Chondrocyte (in vitro differentiated cells): ENCODE measurements at regions not wholly inside any gene's neighbourhood (a gene's known extent, or its start where the extent isn't known, plus 50 kb on each side); places are given as distances from the start of the nearest gene placed in this dataset.

ENCODE experiments used
- DNase-seq: peaks from one replicate; pipeline ENCODE4 v3.0.0; 2021; ENCODE audit warnings: mixed read lengths, low spot score
- H3K27ac Mint-ChIP-seq: one replicate; pipeline ENCODE4 v1.8.0; 2021; ENCODE audit warnings: mild to moderate bottlenecking, moderate library complexity, mixed read lengths; ENCODE audit not compliant: unreplicated experiment
- H3K27me3 Mint-ChIP-seq: 2 replicates; pipeline ENCODE4 v1.8.0; 2021; ENCODE audit warnings: low read depth, mixed read lengths
- H3K36me3 Mint-ChIP-seq: 2 replicates; pipeline ENCODE4 v1.8.0; 2021; ENCODE audit warnings: low read depth, mixed read lengths
- H3K4me1 Mint-ChIP-seq: 2 replicates; pipeline ENCODE4 v1.8.0; 2021; ENCODE audit warnings: low read depth, mild to moderate bottlenecking, mixed read lengths
- H3K4me3 Mint-ChIP-seq: one replicate; pipeline ENCODE4 v1.8.0; 2021; ENCODE audit warnings: mild to moderate bottlenecking, moderate library complexity, mixed read lengths; ENCODE audit not compliant: unreplicated experiment
- H3K9me3 Mint-ChIP-seq: 2 replicates; pipeline ENCODE4 v1.8.0; 2021; ENCODE audit warnings: low read depth, mixed read lengths
- TF ChIP-seq, protein P1 (sequence below): fragments of 200-600 bp; sonication (generic); IDR thresholded peaks from 2 replicates; pipeline ENCODE4 v1.5.0; 2021; ENCODE audit warnings: antibody characterized with exemption, mild to moderate bottlenecking, moderate library complexity

DNA sequence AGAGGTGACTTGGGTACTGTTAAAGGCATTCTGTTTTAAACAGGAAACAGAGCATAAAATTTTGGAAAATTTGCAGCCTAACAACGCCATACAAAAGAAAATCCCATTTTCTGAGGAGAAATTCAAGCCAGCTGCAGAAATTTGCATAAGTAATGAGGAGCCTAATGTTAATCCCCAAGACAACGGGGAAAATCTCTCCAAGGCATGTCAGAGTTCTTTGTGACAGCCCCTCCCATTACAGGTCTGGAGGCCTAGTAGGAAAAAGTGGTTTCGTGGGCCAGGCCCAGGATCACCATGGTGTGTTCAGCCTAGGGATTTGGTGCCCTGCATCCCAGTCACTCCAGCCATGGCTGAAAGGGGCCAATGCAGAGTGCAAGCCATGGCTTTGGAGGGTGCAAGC is 1333.1 kb upstream of the TENM4 start:
- TF ChIP-seq, protein P1, sequence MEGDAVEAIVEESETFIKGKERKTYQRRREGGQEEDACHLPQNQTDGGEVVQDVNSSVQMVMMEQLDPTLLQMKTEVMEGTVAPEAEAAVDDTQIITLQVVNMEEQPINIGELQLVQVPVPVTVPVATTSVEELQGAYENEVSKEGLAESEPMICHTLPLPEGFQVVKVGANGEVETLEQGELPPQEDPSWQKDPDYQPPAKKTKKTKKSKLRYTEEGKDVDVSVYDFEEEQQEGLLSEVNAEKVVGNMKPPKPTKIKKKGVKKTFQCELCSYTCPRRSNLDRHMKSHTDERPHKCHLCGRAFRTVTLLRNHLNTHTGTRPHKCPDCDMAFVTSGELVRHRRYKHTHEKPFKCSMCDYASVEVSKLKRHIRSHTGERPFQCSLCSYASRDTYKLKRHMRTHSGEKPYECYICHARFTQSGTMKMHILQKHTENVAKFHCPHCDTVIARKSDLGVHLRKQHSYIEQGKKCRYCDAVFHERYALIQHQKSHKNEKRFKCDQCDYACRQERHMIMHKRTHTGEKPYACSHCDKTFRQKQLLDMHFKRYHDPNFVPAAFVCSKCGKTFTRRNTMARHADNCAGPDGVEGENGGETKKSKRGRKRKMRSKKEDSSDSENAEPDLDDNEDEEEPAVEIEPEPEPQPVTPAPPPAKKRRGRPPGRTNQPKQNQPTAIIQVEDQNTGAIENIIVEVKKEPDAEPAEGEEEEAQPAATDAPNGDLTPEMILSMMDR, result no peak
- no peaks in the 10 kb centered on the region for H3K27me3 Mint-ChIP-seq
- no peaks in the 10 kb centered on the region for H3K4me1 Mint-ChIP-seq
- no peaks in the 10 kb centered on the region for H3K36me3 Mint-ChIP-seq
- no peak overlapping the region for H3K4me3 Mint-ChIP-seq
- H3K27ac Mint-ChIP-seq, result no peak overlapping the region
- H3K9me3 Mint-ChIP-seq, result peaks cover 3% of the 10 kb centered on the region
- DNase-seq, result no peak

DNA sequence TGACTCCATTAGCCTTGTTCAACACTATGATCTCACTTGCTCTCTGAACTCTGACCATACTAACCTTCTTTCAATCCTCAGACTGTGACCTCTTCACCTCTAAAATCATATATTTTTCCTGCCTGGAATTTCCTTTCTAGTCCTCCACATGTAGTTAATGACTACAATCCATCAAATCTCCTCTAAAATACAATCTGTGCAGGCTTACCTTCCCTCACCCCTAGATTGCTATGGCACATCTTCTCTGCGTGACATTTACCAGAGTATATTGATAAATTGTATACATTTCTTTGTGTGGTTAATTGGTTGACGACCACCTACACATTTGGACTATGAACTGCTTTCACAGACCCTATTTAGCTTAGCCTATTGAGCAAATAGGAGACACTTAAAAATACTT is 1330.2 kb upstream of the TENM4 start:
- Mint-ChIP-seq H3K27me3 (no peaks in the 10 kb centered on the region), H3K4me3 (no peak overlapping the region), H3K27ac (no peak overlapping the region), H3K9me3 (peaks cover 3% of the 10 kb centered on the region), H3K36me3 (no peaks in the 10 kb centered on the region), H3K4me1 (no peaks in the 10 kb centered on the region)
- no peak for DNase-seq
- TF ChIP-seq, protein P1, result no peak

DNA sequence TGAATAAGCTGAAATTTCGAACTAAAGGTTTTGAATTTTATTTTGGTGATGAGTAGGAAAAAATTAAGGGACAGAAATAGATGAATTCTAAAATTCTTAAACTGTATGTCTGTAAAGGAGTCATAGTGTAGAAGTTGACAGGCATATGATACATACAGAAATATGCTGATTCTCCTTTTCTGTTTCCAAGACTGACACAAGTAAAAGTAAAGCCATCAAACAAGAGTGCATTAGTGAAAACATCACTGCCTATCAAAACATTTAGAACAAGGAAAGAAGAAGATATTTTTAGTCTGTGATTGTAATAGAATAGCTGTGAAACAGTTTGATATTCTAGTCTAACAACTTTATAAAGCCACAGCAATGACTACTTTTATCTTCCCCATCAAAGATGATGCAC is 1318.0 kb upstream of the TENM4 start:
- Mint-ChIP-seq H3K4me3 (no peak overlapping the region), H3K27ac (no peak overlapping the region), H3K4me1 (no peaks in the 10 kb centered on the region), H3K9me3 (no peaks in the 10 kb centered on the region), H3K27me3 (peaks cover 5% of the 10 kb centered on the region), H3K36me3 (no peaks in the 10 kb centered on the region)
- TF ChIP-seq, protein P1, result no peak
- DNase-seq, result no peak

DNA sequence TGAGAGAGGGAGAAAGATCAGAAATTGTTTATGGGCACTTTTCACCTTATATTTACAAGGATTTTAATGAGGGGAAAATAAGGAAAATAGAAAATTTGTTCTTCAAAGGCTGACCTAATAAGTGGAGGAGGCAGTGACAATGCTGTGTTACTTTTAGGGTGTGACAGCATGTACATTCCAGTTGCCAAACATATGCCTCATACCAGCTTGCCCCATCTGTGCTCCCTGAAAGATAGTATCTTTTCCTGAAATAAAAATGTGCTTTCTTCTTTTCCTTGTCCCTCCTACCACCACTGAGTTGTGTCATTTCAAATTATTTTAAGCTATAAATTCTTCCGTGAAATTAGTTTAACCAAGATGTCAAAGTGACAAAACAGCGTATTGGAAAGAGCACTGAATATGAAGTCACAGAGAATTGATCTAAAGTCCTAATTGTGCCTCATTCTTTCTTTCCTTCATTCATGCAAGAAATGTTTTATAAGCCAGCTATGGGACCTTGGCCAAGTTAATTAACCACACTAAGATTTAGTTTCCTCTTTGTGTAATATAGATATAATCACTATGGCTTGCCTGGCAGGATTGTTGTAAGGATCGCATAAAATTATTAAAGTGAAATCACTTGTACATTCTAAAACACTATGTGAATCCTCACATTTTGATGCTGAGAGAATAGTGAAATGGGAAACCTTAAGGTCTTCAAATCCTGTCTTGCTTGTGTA is 1307.5 kb upstream of the TENM4 start:
- Mint-ChIP-seq H3K36me3 (no peaks in the 10 kb centered on the region), H3K27ac (no peak overlapping the region), H3K27me3 (peaks cover 5% of the 10 kb centered on the region), H3K9me3 (peaks cover 3% of the 10 kb centered on the region), H3K4me1 (no peaks in the 10 kb centered on the region), H3K4me3 (no peak overlapping the region)
- DNase-seq, result no peak
- TF ChIP-seq, protein P1, result no peak

- Mint-ChIP-seq H3K4me1 (no peaks in the 10 kb centered on the region), H3K27ac (no peak overlapping the region), H3K36me3 (no peaks in the 10 kb centered on the region), H3K27me3 (peaks cover 5% of the 10 kb centered on the region), H3K9me3 (peaks cover 3% of the 10 kb centered on the region), H3K4me3 (no peak overlapping the region)
- TF ChIP-seq, protein P1, result no peak
- DNase-seq, result no peak
Measured at GRCh38 chr11:80746300-80746699, 1305.5 kb upstream of the TENM4 start.
